ENCODE measurements at regions not wholly inside any gene's neighbourhood (a gene's known extent, or its start where the extent isn't known, plus 50 kb on each side); places are given as distances from the start of the nearest gene placed in this dataset.

DNA sequence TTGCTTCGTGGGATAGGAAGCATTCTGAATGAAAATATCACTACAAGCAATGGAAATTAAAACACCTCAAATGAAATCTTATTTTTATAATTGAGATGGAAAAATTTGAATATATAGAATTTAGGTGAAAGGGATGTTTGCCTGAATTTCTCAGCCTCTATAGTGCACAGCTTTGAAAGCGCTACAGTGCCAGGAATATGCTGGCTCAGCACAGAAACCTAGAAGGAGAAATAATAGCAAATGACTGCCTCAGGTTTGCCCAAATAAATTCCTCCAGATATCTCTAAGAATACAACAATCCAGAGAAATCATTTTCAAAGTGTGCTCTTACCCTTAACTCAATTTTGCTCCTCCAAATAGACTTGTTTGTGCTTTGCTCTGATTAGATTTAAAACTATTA is 141.1 kb upstream of the ZNF385D start:
- DNase-seq (no peak), ATAC-seq (no peak)
- Histone ChIP-seq H3K4me1 (no peaks in the 10 kb centered on the region), H3K4me3 (no peak overlapping the region), H3K27ac (no peak overlapping the region), H3K36me3 (no peaks in the 10 kb centered on the region), H3K27me3 (no peaks in the 10 kb centered on the region), H3K9me3 (no peaks in the 10 kb centered on the region)
- intact Hi-C loops (cut with DNase I) = loop anchor here in 1 of 2 donors (10.0 kb wide), 1 partner anchor 137 kb away; the partner anchor contains the start of gene ZNF385D
- TF ChIP-seq, protein P1, sequence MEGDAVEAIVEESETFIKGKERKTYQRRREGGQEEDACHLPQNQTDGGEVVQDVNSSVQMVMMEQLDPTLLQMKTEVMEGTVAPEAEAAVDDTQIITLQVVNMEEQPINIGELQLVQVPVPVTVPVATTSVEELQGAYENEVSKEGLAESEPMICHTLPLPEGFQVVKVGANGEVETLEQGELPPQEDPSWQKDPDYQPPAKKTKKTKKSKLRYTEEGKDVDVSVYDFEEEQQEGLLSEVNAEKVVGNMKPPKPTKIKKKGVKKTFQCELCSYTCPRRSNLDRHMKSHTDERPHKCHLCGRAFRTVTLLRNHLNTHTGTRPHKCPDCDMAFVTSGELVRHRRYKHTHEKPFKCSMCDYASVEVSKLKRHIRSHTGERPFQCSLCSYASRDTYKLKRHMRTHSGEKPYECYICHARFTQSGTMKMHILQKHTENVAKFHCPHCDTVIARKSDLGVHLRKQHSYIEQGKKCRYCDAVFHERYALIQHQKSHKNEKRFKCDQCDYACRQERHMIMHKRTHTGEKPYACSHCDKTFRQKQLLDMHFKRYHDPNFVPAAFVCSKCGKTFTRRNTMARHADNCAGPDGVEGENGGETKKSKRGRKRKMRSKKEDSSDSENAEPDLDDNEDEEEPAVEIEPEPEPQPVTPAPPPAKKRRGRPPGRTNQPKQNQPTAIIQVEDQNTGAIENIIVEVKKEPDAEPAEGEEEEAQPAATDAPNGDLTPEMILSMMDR (IDR thresholded peaks at IDR 0.05) = no peak

GRCh38 chr3:21893242-21893641 is 142.2 kb upstream of the ZNF385D start:
- intact Hi-C loops (cut with DNase I) = loop anchor here in 1 of 2 donors (10.0 kb wide), 1 partner anchor 138 kb away; the partner anchor contains the start of gene ZNF385D
- Histone ChIP-seq H3K4me1 (no peaks in the 10 kb centered on the region), H3K9me3 (no peaks in the 10 kb centered on the region), H3K27ac (no peak overlapping the region), H3K4me3 (no peak overlapping the region), H3K36me3 (no peaks in the 10 kb centered on the region), H3K27me3 (no peaks in the 10 kb centered on the region)
- TF ChIP-seq, protein P1 (IDR thresholded peaks at IDR 0.05) = no peak
- no peak for ATAC-seq
- DNase-seq = no peak

GRCh38 chr3:21894459-21895340 is 143.7 kb upstream of the ZNF385D start:
- intact Hi-C loops (cut with DNase I) = loop anchor here in 1 of 2 donors (10.0 kb wide), 1 partner anchor 140 kb away; the partner anchor contains the start of gene ZNF385D
- no peaks in the 10 kb centered on the region for H3K36me3 ChIP-seq
- H3K4me1 ChIP-seq = no peaks in the 10 kb centered on the region
- no peak overlapping the region for H3K27ac ChIP-seq
- TF ChIP-seq, protein P1 (IDR thresholded peaks at IDR 0.05) = peak; percentile 35 to 45
- ATAC-seq = no peak
- DNase-seq = peak in 1 of 4 donors; percentile 43
- no peaks in the 10 kb centered on the region for H3K27me3 ChIP-seq
- H3K4me3 ChIP-seq = no peak overlapping the region
- no peaks in the 10 kb centered on the region for H3K9me3 ChIP-seq

DNA sequence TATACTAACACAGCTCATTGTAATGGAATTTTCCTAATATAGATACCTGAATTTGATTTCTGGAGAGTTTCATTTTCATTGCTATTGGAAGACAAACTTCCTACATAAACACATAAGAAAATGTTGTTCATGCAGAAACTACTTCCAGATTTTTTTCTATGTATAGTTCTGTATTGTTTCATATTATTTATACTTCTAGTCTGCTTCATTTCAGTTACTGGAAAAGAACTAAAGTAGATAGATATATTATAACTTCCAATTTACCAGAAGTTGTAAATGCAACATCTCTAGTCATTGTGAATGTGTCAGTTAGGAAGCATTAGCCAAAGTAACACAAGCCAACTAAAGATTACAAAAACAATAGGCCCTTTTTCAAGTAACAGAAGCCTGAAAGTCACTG is 147.3 kb upstream of the ZNF385D start:
- intact Hi-C loops (cut with DNase I) = loop anchor here in 1 of 2 donors (10.0 kb wide), 1 partner anchor 144 kb away; the partner anchor contains the start of gene ZNF385D
- H3K27me3 ChIP-seq = no peaks in the 10 kb centered on the region

GRCh38 chr3:21901484-21901883 is 150.5 kb upstream of the ZNF385D start:
- TF ChIP-seq, protein P1 (IDR thresholded peaks at IDR 0.05) = no peak
- Histone ChIP-seq H3K27ac (no peak overlapping the region), H3K36me3 (no peaks in the 10 kb centered on the region), H3K4me3 (no peak overlapping the region), H3K27me3 (no peaks in the 10 kb centered on the region), H3K4me1 (no peaks in the 10 kb centered on the region), H3K9me3 (no peaks in the 10 kb centered on the region)
- ATAC-seq (no peak), DNase-seq (no peak)
- intact Hi-C loops (cut with DNase I) = no loop called here

More for the DNA sequence above, 147.3 kb upstream of the ZNF385D start:
- Histone ChIP-seq H3K4me3 (no peak overlapping the region), H3K9me3 (no peaks in the 10 kb centered on the region), H3K4me1 (no peaks in the 10 kb centered on the region), H3K36me3 (no peaks in the 10 kb centered on the region), H3K27ac (no peak overlapping the region)
- ATAC-seq = no peak
- no peak for DNase-seq
- TF ChIP-seq, protein P1 (IDR thresholded peaks at IDR 0.05) = no peak

Measured in left lung (tissue), 4 donors.